Inflammatory macrophage treated with lipopolysaccharide for 4 hours (primary cell): ENCODE measurements at regions not wholly inside any gene's neighbourhood (a gene's known extent, or its start where the extent isn't known, plus 50 kb on each side); places are given as distances from the start of the nearest gene placed in this dataset.
A peak's percentile ranks its signal among the peaks of the same experiment; 100 is the strongest.

Experiments used
- DNase-seq: peaks from one replicate; pipeline ENCODE4 v3.0.0-alpha.2; 2020

DNA sequence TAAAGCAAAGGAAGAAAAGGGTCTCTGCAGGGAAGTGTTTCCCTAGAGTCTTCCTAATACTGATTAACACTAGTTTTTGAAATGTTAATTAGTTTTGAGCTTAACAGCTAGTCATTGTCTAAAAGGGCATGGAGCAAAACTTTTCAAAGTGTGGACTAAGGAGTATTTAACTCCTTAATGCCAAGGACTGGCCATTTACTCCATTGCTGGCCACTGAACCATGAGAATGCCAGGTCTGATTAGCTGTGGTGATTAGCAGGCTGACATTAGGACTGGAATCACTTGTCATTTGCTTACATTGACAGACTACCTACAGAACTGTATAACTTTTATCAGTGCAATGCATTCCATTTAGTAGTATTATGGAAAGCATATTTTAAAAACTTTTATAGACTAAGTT lies 987.0 kb downstream of the NR2F1-AS1 start:
- DNase-seq = no peak

DNA sequence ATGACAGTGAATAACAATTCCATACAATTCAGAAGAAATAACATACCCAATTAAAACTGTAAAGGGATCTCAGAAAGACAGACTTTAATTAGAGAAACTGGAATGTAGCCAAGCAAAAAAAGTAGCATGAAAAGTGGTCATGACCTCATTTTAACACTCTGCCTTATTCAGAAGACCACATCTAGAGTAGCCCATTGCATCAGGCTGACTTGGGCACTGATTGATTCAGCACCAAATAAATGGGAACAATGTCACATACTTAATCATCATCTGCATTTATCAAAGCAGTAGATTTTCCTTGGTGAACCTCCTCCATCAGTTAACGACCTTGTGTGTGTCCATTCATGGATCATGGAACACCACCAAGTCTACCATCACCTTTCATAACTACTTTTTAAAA lies 992.1 kb downstream of the NR2F1-AS1 start:
- DNase-seq = no peak

DNA sequence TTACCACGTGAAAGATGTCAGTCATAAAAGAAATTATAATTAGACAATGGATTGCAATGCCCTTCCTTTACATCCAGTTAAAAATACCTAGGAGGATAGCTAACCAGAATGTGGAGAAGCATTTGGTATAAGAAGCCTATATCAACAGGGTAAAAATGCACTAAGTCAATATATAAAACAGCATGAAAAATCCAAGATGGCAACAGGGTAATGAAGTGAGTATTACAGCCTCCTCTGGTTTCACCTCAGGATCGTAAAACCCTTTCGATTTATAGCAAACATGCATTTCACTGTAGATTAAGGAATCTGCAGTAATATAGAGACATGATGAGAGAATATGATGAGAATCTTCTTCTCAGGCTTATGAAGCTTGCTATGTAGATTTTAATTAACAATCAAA lies 999.3 kb downstream of the NR2F1-AS1 start:
- DNase-seq = no peak

DNA sequence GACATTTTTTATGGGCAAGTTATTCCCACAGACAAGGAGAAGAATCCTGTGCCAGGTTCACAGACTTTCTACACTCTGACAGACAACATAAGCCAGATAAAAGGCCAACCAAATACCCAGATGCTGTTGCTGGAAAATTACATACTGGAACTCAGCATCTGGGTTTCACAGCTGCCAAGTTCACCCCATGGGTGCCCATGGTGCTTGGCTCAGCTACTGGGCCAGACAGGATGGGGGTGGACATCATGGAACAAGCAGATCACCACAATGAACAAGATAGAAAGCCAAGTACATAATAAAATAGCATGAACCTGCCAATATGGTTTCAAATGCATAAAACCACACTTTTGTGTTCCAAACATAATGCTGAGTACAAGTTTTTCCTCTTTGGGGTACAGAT lies 999.8 kb downstream of the NR2F1-AS1 start:
- no peak for DNase-seq

DNA sequence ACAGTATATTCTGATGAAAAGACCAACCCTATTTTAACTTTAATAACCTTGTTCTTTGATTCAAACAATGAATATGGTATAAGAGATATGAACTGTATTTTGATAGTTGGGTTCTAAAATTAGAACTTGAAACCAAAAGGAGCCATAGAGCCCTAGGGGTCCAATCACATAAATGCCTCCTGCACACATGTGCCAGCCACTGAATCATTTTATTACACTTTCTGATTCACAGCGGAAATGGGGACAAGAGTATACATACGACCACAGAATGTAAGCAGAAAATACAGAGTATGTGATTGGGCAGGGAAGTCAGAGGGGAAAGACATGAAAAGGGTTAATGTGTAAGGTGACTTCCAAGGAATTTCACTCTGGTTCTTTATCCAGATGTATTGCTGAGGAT lies 1000.2 kb downstream of the NR2F1-AS1 start:
- no peak for DNase-seq

DNA sequence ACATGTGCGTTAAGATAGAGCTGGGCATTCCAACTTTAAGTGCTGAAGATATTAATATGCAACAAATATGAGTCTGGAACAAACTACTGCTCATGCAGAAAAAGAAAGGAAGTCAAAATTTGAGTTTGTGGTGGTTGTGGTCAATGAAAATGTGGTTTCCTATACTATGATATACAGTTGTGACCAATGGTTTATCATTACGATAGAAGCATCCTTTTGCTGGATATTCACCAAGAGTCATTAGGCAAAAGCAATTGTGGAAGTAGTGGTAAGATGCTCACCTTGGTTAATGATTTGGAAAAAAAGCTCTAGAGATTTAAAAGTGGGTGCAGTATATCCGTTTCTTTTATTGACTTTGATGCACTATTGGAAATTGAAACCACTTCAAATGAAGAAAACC lies 1007.0 kb downstream of the NR2F1-AS1 start:
- no peak for DNase-seq

DNA sequence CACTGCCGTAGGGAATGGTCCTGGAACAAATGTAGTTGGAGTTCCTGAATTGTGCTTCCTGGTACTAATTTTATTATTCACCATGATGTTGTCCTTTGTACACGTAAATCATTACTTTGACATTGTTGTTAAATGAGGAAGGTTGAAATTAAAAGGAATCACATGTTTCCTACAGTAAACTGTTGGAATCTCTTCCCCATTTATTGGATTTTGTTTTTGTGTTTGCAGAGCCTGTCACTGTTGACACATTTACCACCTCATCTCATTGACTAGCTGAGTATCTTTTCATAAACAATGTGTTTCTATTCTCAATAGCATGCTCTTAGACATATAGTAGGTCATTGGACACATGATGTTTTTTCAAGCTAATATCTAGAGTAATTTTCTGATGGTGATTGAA lies 1012.5 kb downstream of the NR2F1-AS1 start:
- DNase-seq = no peak

DNA sequence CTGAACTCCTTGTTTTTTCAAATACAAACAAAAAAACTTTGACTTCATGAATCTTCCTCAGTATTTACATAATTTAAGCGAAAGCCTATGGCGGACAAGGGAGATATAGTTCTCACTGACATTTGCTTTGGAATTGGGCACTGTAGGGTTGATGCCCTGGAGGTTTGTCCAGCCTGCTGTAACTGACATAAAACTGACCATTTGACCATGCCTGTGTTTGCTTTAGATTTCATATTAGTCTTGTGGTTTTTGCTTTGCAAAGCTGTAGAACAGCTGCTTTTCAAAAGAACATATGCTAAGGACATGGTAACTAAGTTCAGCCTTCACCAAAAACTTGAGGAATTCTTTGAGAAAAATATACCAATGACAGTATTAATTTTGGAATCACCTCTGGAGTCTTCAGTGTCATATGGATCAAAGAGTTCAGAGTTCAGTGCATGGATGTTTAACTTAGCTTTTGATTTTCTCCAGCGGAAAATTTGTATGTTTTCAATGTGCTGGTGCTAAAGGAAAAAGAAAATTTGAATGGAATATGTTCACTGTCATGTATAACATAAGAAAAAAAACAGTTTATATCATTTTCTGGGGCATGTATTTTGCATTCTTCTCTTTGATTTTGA lies 1013.1 kb downstream of the NR2F1-AS1 start:
- DNase-seq = no peak

DNA sequence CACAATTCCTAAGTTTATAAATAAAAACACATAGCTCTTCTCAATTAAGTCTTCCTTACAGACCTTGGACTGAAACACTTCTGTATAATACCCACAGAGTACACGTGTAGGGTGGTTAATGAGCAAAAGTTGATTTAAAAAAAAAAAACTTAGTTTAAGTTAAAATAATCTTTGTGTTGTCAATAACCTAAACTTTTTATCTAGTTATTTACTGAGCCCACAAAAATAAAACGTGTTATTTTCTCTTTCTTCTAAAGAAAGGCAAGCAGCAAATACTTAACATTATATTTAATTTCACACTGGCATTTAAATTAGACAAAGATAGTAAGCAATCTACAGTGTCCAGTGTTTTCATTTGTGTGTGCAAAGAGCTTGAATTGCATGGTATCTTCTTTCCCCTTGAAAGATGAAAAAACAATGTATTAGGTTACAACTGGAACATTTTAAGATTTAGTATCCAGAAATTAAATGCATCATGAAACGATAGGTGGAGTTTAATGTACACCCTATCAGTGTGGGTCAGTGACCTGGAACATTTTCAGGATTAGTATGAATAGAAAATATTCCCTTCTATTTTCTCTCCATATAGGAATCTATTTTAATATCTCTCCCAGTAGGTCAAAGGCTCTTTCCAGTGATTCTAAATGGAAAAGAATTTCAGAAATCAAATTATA lies 1014.8 kb downstream of the NR2F1-AS1 start:
- DNase-seq = no peak

DNA sequence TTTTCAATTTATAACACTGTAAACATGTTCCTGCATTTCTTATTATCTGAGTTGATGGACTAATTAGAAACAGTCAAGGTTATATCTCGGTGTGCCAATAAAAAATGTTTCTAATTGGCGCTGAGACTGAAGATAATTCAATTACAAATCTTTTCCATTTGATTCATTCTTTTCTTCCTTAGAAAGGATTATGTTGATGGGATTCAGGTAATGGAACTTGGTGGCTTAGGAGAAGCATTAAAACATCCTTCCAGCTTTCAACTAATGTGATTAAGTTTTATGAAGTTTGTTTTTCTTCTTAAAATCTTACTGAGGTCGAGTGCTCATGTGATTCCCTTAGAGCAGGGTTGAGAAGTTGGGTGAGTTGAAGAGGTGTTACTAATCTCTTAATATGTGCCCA lies 1015.3 kb downstream of the NR2F1-AS1 start:
- no peak for DNase-seq

DNA sequence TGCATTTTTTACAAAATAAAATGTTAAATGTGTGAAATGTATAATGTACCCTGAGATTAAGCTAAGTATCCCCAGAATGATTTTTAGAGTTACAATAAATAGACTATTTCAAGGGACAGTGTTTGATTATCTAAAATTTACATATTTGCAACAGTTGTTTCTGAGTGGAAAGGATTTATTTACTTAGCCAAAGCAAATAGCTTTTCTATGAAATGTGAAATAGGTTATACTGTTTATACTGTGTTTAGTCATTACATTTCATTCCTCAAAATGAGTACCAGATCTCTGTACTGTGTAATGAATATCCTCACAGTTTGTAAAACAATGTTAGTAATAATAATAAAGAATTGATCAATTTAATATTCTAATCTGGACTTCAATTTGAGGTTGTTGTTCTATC lies 1019.0 kb downstream of the NR2F1-AS1 start:
- DNase-seq = no peak

DNA sequence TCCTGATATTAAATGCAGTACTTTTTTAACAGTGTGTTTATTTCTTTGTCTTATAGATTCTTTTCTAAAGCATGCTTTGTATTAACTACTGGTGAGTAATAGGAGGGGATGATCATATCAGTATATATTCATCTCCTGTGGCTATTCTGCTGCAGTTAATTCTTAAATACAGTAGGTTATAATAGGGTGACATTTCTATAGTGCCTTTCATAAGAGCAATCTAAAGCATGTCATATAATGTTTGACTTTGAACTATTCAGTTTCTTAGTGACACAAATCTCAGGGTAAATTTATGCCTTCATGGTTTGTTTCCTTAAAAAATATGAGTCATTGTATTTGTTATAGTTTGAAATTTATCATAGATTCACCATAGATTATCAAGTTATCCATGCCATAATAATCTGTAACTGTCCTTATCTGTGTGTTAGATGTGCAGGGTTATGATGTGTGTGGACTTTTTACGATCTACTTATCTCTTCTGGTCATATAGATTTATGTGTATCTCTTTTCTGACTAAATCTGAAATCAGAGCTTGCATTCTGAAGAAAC lies 1019.5 kb downstream of the NR2F1-AS1 start:
- DNase-seq = no peak

DNA sequence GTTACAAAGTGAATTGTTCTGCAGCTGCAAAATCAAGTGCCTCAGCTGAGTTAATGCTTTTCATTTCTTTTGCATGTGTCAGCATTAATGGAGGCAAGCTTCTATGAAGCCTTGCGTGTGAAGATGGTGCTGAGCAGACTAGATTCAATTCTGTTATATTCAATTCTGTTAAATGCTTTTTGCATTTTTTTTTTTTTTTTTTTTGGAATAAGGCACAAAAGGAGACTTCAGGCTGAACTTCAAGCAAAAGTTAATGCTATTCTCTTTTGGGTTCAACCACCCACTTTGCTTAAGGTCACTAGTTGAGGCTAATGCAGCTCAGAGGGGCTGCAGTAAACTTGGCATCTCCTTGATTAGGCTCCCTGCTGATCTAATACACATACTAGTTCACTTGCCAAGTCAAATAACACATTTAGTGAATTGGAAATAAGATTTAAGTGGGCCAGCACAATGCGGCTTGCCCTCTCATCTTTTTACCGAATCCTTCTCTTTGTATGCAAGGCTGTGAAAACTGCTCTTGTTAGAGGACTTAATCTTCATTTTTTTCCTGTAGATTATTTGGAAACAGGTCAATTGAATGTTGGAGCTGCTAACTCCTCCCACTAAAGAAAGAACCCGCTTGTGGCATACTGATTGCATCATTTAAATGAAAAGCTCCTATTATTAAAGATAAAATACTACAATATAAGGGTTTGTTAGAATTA lies 1020.2 kb downstream of the NR2F1-AS1 start:
- DNase-seq = no peak

DNA sequence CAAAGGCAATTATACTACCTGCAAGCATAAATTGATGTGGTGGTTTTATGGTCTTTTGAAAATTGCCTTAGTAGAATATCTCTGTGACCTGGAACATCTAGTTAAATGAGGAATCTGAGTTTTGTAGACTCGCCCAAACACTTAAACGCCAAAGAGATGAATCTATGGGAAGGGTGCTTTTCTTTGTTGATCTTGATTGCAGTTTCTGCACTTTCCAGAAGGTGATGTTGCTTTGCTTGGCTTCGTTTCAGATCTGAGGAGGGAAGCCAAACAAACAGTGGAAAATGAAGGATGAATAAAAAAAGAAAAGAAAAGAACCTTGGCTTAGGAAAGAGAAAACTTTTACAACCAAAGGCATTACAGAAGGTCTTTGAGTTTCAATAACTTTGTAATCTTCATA lies 1021.2 kb downstream of the NR2F1-AS1 start:
- DNase-seq = no peak

DNA sequence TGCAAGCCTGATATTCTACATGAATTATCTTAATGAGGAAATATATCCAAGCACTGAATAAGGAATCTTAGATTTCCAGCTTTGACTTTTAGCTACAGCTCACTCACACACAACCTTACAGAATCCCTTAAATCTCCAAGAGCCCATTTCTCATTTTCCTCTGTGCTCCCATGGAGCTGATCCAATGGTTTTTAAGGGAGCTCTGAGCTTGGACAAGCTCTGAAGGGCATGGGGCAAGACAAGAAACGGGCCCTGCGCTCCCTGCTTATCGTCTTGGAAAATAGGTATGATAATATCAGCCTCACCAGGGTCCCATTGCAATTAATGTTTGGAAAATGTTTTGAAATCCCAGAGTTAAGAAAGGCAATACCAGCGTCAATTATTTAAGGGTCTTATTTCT lies 1021.7 kb downstream of the NR2F1-AS1 start:
- no peak for DNase-seq

DNA sequence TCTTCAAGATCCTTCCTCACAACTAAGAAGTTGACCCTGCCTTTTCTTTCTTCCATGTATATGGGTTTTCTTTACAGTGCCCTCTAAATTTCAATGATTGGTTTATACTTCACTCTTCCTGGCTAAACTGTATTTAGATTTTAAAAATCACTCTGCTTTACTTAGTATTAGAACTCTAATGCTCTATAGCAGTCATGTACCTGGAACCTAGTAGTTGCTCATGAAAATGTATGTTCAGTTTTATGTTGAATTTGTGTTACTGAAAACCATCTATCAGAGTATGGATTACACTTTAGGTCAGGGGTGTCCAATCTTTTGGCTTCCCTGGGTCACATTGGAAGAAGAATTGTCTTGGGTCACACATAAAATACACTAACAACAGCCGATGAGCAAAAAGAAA lies 1024.3 kb downstream of the NR2F1-AS1 start:
- DNase-seq = no peak

DNA sequence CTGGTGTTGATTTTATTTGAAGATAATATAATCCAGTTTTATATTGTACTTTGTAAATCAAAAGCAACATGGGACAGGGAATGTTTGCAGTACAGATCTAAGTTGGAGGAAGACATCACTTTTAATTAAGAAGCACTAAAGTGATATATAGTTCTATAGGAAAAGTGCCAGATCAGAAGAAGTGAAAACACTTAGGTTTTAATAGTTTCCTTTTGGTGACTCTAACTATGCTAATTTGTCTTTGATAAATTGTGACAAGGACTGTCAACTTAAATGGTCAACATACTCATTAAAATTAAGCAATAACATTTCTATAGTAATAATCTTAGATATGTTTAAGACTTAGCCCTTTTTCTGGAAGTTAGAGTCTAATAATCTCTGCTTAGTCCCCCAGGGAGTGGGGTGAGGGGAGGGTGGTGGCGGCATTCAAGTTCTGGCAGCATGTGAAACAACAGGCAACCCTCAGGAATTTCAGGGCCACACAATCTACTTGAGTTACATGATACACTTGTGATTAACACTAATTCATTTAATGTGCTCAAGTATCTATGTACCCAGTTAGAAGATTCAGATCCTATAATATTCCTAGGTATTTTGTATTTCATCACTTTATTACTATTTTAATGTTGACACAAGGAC lies 1026.5 kb downstream of the NR2F1-AS1 start:
- no peak for DNase-seq

DNA sequence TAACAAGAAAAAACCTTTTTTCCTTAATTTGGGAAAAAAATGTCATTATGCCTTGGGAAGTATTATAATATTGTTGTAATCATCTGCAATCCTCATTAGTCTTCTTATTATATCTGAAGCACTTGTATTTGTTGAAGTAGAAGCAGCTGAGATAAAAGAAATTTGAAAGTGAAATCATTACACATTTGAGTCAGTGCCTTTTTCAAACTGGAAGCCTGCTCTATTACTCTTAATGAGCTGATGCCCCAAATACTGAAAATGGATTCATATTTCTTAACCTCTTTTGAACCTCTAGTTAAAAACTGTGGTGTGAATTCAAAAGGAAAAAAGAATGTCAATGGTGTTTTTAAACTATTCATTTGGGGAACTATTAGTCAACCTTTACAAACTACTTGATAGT lies 1027.7 kb downstream of the NR2F1-AS1 start:
- no peak for DNase-seq

DNA sequence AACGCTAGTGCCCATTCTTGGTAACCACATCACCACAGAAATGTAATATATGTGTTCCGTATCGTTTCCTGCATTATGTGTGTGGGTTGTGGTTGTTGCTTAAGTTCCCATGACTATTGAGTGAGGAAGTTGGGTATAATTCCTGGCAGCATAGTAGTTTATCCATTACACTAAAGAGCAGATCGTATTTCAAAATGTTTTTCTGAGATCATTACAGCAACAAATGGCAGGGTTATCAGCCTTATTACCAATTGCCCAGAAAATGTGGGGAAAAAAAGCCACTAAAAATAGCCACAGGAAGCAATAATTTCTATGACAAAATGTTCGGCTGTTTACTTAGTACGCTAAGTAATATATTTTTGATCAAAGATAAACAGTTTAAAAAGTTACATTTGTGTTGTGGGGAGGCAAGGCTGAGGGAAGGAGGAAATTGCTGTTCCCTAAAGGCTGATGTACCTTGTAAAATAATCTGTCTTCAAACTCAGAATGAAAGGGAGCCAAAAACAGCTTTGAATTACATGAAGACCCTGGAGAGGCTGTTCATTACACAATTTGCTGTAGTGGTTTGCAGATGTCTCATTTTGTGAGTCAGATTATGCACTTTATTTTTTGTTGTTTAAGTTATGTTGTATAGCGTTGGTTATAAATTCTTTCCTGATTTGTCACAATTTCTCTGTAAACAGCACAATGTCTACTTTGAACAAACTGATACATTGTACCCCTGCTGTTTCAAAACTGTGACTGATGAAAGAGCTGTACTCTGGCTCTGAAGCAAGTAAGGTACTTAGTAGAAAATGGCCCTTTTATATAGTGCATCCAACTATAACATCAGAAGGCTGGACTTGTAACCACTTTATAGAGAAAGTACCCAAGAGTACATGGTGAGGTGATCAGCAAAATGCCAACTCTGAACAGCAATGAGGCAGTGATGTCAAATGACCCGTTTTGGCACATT lies 1028.5 kb downstream of the NR2F1-AS1 start:
- DNase-seq = peak; percentile 26

DNA sequence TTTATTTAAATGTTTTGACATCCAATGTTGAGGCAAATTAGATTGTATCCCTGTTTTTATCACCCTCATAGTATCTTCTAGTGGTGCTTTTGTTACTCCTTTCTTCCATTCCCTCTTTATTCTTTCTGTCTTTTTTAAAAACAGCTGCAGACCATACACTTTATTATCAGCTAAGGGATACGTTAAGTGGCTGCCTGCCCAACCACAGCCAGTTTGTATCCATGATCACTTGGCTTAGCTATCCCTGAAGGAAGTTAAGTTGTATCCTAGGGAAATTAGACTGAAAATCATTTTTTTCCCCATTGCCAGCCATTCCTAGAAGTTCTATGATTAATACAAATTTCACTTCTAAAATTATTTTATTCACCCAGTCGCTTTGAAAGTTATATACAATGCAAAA lies 1032.7 kb downstream of the NR2F1-AS1 start:
- no peak for DNase-seq

DNA sequence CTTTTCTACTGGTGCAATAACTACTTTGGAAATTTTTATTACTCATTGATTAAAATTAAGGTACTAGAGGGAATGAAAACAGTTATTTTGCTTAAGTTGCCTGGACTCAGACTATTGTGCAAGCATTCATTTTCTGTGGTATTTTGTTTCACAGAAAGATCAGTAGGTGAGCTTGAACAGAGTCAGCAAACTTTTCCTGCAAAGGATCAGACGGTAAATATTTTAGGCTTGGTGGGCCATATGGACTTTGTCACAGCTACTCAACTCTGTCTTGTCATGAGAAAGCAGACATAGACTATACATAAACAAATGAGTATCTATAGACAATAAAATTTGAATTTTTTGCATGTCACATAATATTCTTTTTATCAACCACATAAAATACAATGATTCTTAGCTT lies 1036.4 kb downstream of the NR2F1-AS1 start:
- DNase-seq = no peak

DNA sequence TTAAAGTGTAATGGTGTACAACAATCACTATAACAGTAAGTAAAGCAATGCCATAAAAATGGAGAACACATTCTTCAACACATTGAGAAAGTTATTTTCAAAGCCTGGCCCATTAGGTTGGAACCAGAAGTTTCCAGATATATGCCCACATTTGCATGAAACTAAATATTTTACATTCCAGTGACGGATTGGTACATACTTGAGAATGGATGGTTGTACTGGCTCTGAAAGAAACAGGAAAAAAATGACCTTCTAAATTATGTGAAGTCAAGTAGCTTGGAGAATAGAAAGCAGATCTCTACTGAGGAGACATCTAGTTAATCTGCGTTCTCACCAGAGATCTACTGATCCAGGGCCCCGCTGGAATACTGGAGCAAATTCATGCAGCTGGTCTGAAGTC lies 1037.0 kb downstream of the NR2F1-AS1 start:
- DNase-seq = no peak

DNA sequence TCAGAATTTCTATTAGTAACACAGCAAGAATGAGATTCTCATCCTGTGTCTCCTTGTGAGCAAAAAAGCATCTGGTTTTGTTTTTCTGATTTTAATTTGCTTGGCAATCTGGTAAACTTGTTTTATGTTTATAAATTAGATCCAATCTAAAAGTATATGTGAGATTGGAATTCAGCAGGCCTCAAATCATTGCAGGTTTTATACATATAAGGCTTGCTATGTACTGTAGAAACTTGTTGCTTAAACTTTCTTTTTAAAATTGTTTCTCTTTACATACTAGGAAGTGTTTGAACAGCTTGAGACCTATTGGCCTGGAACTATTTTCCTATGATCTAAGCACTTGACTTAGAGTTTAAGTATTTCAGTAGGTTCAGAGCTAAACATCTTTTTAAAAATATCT lies 1037.8 kb downstream of the NR2F1-AS1 start:
- DNase-seq = no peak
